HEK293T (cell line): ENCODE measurements at regions not wholly inside any gene's neighbourhood (a gene's known extent, or its start where the extent isn't known, plus 50 kb on each side); places are given as distances from the start of the nearest gene placed in this dataset.

Experiments used
- ARNT ChIP-seq: fragments of 450-650 bp; IDR thresholded peaks from 2 replicates; pipeline ENCODE4 v1.6.1; 2017; ENCODE audit warnings: mild to moderate bottlenecking
- BHLHE40 ChIP-seq: fragments of 450-650 bp; IDR thresholded peaks from 2 replicates; pipeline ENCODE4 v1.6.1; 2016; ENCODE audit warnings: mild to moderate bottlenecking, moderate library complexity, borderline replicate concordance
- FOXA1 ChIP-seq: fragments of 450-650 bp; IDR thresholded peaks from 2 replicates; pipeline ENCODE4 v1.6.1; 2016; ENCODE audit warnings: mild to moderate bottlenecking
- FOXK2 ChIP-seq: fragments of 450-650 bp; IDR thresholded peaks from 2 replicates; pipeline ENCODE4 v1.6.1; 2016; ENCODE audit warnings: mild to moderate bottlenecking
- HDGF ChIP-seq: fragments of 450-650 bp; IDR thresholded peaks from 2 replicates; pipeline ENCODE4 v1.6.1; 2017; ENCODE audit warnings: antibody characterized with exemption, borderline replicate concordance
- L3MBTL2 ChIP-seq: fragments of 450-650 bp; conservative IDR thresholded peaks from 2 replicates; pipeline ENCODE4 v1.6.1; 2016; ENCODE audit warnings: mild to moderate bottlenecking
- PKNOX1 ChIP-seq: fragments of 450-650 bp; IDR thresholded peaks from 2 replicates; pipeline ENCODE4 v1.6.1; 2016
- SP1 ChIP-seq: fragments of 450-650 bp; IDR thresholded peaks from 2 replicates; pipeline ENCODE4 v1.6.1; 2017
- TARDBP ChIP-seq: fragments of 450-650 bp; IDR thresholded peaks from 2 replicates; pipeline ENCODE4 v1.6.1; 2016

- TF ChIP-seq TARDBP = no peak
- TF ChIP-seq L3MBTL2 = no peak
- TF ChIP-seq SP1 = no peak
- no peak for TF ChIP-seq FOXK2
- TF ChIP-seq BHLHE40 = no peak
- no peak for TF ChIP-seq HDGF
- TF ChIP-seq ARNT = no peak
- TF ChIP-seq PKNOX1 = no peak
- TF ChIP-seq FOXA1 = no peak
These were observed 542.7 kb downstream of the BRD1 start for GRCh38 chr22:49284931-49285330.
